NCI-H510A (cell line): ENCODE measurements at regions not wholly inside any gene's neighbourhood (a gene's known extent, or its start where the extent isn't known, plus 50 kb on each side); places are given as distances from the start of the nearest gene placed in this dataset.

Experiments
- DNase-seq: peaks from one replicate; lab custom pipeline; 2025; lab: John Stamatoyannopoulos, UW

DNA sequence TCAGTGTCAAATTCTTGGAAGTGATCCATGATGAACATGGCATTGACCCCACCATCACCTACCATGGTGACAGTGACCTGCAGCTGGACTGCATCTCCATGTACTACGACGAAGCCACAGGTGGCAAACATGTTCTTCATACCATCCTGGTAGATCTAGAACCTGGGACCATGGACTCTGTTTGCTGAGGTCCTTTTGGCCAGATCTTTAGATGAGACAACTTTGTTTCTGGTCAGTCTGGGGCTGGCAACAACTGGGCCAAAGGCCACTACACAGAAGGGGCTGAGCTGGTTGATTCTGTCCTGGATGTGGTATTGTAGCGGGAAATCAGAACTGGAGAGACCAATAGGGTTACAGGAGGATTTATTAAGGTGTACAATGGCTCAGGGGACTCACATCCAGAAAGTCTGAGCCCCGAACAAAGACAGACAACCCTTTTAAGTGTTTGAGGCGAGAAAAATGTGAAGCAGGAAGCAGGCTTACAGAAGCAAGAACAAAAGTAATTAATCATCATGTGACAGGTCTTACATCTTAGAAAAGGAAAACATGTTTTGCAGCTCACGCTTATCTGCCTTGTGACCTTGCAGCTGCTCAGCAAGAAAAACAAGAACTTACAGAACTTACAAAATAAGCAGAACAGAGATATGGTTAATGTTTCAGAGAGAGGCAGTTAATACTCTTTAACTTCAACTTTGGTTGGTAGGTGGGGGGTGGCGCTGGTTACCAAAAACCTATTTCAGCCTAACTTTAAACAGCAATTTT, 58.8 kb upstream of the MOCS1 start:
- DNase-seq = no peak
